ENCODE measurements at regions not wholly inside any gene's neighbourhood (a gene's known extent, or its start where the extent isn't known, plus 50 kb on each side); places are given as distances from the start of the nearest gene placed in this dataset.

- H3K27ac ChIP-seq: no peak overlapping the region
- no peak for TF ChIP-seq CTCF (conservative IDR thresholded peaks at IDR 0.05)
These were observed 383.7 kb downstream of the TYW1 start for GRCh38 chr7:67380326-67380725.

- no peak for TF ChIP-seq CTCF (conservative IDR thresholded peaks at IDR 0.05)
- no peak overlapping the region for H3K27ac ChIP-seq
These were observed 384.2 kb downstream of the TYW1 start for GRCh38 chr7:67380858-67381257.

- no peak overlapping the region for H3K27ac ChIP-seq
- no peak for TF ChIP-seq CTCF (conservative IDR thresholded peaks at IDR 0.05)
These were observed 391.2 kb downstream of the TYW1 start for GRCh38 chr7:67387851-67388250.

GRCh38 chr7:67391168-67391567 lies 394.5 kb downstream of the TYW1 start:
- TF ChIP-seq CTCF (conservative IDR thresholded peaks at IDR 0.05): no peak
- H3K27ac ChIP-seq: no peak overlapping the region

GRCh38 chr7:67392596-67393438 lies 396.2 kb downstream of the TYW1 start:
- TF ChIP-seq CTCF (conservative IDR thresholded peaks at IDR 0.05): no peak
- no peak overlapping the region for H3K27ac ChIP-seq

- no peak overlapping the region for H3K27ac ChIP-seq
- TF ChIP-seq CTCF (conservative IDR thresholded peaks at IDR 0.05): no peak
These were observed 397.3 kb downstream of the TYW1 start for GRCh38 chr7:67393903-67394302.

- TF ChIP-seq CTCF (conservative IDR thresholded peaks at IDR 0.05): no peak
- no peak overlapping the region for H3K27ac ChIP-seq
These were observed 402.3 kb downstream of the TYW1 start for GRCh38 chr7:67398916-67399315.

All from VCaP (cell line).